Fibroblast of skin of right quadriceps (primary cell): ENCODE measurements at regions not wholly inside any gene's neighbourhood (a gene's known extent, or its start where the extent isn't known, plus 50 kb on each side); places are given as distances from the start of the nearest gene placed in this dataset.
"Not testable (repeated sequence)": the region's sequence is repeated elsewhere in the genome, so short reads cannot be mapped to it uniquely, and the experiment has no call there.

Source experiments
- DNase-seq: peaks from one replicate; pipeline ENCODE4 v3.0.0-alpha.2; 2013

- DNase-seq: not testable (repeated sequence)
Measured at GRCh38 chr9:41754403-41754802, 374.8 kb downstream of the CNTNAP3B start.

- not testable (repeated sequence) for DNase-seq
Measured at GRCh38 chr9:41741897-41742296, 387.3 kb downstream of the CNTNAP3B start.

GRCh38 chr9:41741173-41741572 is 388.1 kb downstream of the CNTNAP3B start:
- not testable (repeated sequence) for DNase-seq

GRCh38 chr9:41738681-41739080 is 390.5 kb downstream of the CNTNAP3B start:
- not testable (repeated sequence) for DNase-seq

- not testable (repeated sequence) for DNase-seq
Measured at GRCh38 chr9:41699190-41699589, 430.0 kb downstream of the CNTNAP3B start.

GRCh38 chr9:41697080-41697479 is 432.1 kb downstream of the CNTNAP3B start:
- not testable (repeated sequence) for DNase-seq

GRCh38 chr9:41679312-41679711 is 449.9 kb downstream of the CNTNAP3B start:
- not testable (repeated sequence) for DNase-seq

GRCh38 chr9:41663497-41664036 is 465.7 kb downstream of the CNTNAP3B start:
- not testable (repeated sequence) for DNase-seq

GRCh38 chr9:41658706-41659105 is 469.6 kb upstream of the ZNG1F start:
- not testable (repeated sequence) for DNase-seq

- not testable (repeated sequence) for DNase-seq
Measured at GRCh38 chr9:41658116-41658515, 469.0 kb upstream of the ZNG1F start.

- not testable (repeated sequence) for DNase-seq
Measured at GRCh38 chr9:41657141-41657540, 468.0 kb upstream of the ZNG1F start.

- peak; percentile 5 for DNase-seq
Measured at GRCh38 chr9:41655071-41655554, 466.0 kb upstream of the ZNG1F start.

- not testable (repeated sequence) for DNase-seq
Measured at GRCh38 chr9:41654349-41654748, 465.2 kb upstream of the ZNG1F start.

- DNase-seq: not testable (repeated sequence)
Measured at GRCh38 chr9:41653560-41654340, 464.6 kb upstream of the ZNG1F start.

GRCh38 chr9:41652800-41653199 is 463.7 kb upstream of the ZNG1F start:
- not testable (repeated sequence) for DNase-seq

GRCh38 chr9:41652100-41652713 is 463.1 kb upstream of the ZNG1F start:
- DNase-seq: not testable (repeated sequence)

- DNase-seq: not testable (repeated sequence)
Measured at GRCh38 chr9:41650086-41650485, 461.0 kb upstream of the ZNG1F start.

GRCh38 chr9:41648564-41648963 is 459.4 kb upstream of the ZNG1F start:
- DNase-seq: not testable (repeated sequence)

GRCh38 chr9:41646246-41646645 is 457.1 kb upstream of the ZNG1F start:
- DNase-seq: not testable (repeated sequence)

GRCh38 chr9:41643571-41644279 is 454.6 kb upstream of the ZNG1F start:
- peak; percentile 69 for DNase-seq

- DNase-seq: not testable (repeated sequence)
Measured at GRCh38 chr9:41633726-41634125, 444.6 kb upstream of the ZNG1F start.

GRCh38 chr9:41623666-41624065 is 434.5 kb upstream of the ZNG1F start:
- DNase-seq: not testable (repeated sequence)

GRCh38 chr9:41619254-41619653 is 430.1 kb upstream of the ZNG1F start:
- DNase-seq: not testable (repeated sequence)
